OCI-LY1 (cell line): ENCODE measurements at regions not wholly inside any gene's neighbourhood (a gene's known extent, or its start where the extent isn't known, plus 50 kb on each side); places are given as distances from the start of the nearest gene placed in this dataset.

Experiments
- H2AFZ ChIP-seq: fragments of 200-600 bp; sonication (generic), shearing (Covaris generic); 2 replicates; pipeline ENCODE4 v1.6.0; 2014; ENCODE audit warnings: antibody characterized with exemption, mild to moderate bottlenecking, low read length
- H3F3A ChIP-seq: fragments of 200-600 bp; sonication (generic), shearing (Covaris generic); 2 replicates; pipeline ENCODE4 v1.6.0; 2014; ENCODE audit warnings: mild to moderate bottlenecking, antibody characterized with exemption, low read length, moderate library complexity; ENCODE audit not compliant: insufficient read depth
- H3K27ac ChIP-seq: fragments of 200-600 bp; sonication (generic); 2 replicates; pipeline ENCODE4 v1.5.1; 2014; ENCODE audit warnings: low read length, mixed run types, mild to moderate bottlenecking, low read depth; ENCODE audit not compliant: poor library complexity, severe bottlenecking
- H3K27me3 ChIP-seq: fragments of 200-600 bp; sonication (generic); 2 replicates; pipeline ENCODE4 v1.6.0; 2014; ENCODE audit warnings: antibody characterized with exemption, mild to moderate bottlenecking, low read length, moderate library complexity; ENCODE audit not compliant: insufficient read depth
- H3K36me3 ChIP-seq: fragments of 200-600 bp; sonication (generic); 2 replicates; pipeline ENCODE4 v1.6.1; 2014; ENCODE audit warnings: mild to moderate bottlenecking, antibody characterized with exemption, low read length, moderate library complexity, mixed read lengths; ENCODE audit not compliant: insufficient read depth
- H3K4me1 ChIP-seq: fragments of 200-600 bp; sonication (generic); 2 replicates; pipeline ENCODE4 v1.5.1; 2014; ENCODE audit warnings: mild to moderate bottlenecking, low read length, moderate library complexity; ENCODE audit not compliant: insufficient read depth, severe bottlenecking
- H3K4me2 ChIP-seq: fragments of 200-600 bp; sonication (generic), shearing (Covaris generic); 2 replicates; pipeline ENCODE4 v1.6.1; 2014; ENCODE audit warnings: low read length
- H3K4me3 ChIP-seq: fragments of 200-600 bp; sonication (generic); 2 replicates; pipeline ENCODE4 v1.5.1; 2014; ENCODE audit warnings: low read length, low read depth, mild to moderate bottlenecking, mixed read lengths; ENCODE audit not compliant: poor library complexity, severe bottlenecking
- H3K79me2 ChIP-seq: fragments of 200-600 bp; shearing (Covaris generic); 2 replicates; pipeline ENCODE4 v1.6.1; 2016; ENCODE audit warnings: mixed run types, low read length, mixed read lengths; ENCODE audit not compliant: insufficient read depth
- H3K9ac ChIP-seq: fragments of 200-600 bp; sonication (generic), shearing (Covaris generic); 2 replicates; pipeline ENCODE4 v1.6.1; 2014; ENCODE audit warnings: mild to moderate bottlenecking, low read length, mixed read lengths
- H3K9me2 ChIP-seq: fragments of 200-600 bp; sonication (generic), shearing (Covaris generic); 2 replicates; pipeline ENCODE4 v1.6.1; 2014; ENCODE audit warnings: low read depth, mild to moderate bottlenecking, low read length, mixed read lengths
- H3K9me3 ChIP-seq: fragments of 200-600 bp; shearing (Covaris generic); 2 replicates; pipeline ENCODE4 v1.6.1; 2014; ENCODE audit warnings: low read length, mixed read lengths
- H4K20me1 ChIP-seq: fragments of 200-600 bp; sonication (generic), shearing (Covaris generic); 2 replicates; pipeline ENCODE4 v1.6.0; 2016; ENCODE audit warnings: mild to moderate bottlenecking, low read length; ENCODE audit not compliant: insufficient read depth
- EZH2 ChIP-seq: fragments of 200-600 bp; sonication (generic), shearing (Covaris generic); IDR thresholded peaks from 2 replicates; pipeline ENCODE4 v1.8.0; 2017; ENCODE audit warnings: borderline replicate concordance, mixed run types, mild to moderate bottlenecking, antibody characterized with exemption, low read length, moderate library complexity, mixed read lengths
- TF ChIP-seq, protein P1 (sequence below): fragments of 200-600 bp; sonication (generic), shearing (Covaris generic); IDR thresholded peaks from 2 replicates; pipeline ENCODE4 v1.5.1; 2017; ENCODE audit warnings: mild to moderate bottlenecking, antibody characterized with exemption, low read length, moderate library complexity, mixed read lengths

DNA sequence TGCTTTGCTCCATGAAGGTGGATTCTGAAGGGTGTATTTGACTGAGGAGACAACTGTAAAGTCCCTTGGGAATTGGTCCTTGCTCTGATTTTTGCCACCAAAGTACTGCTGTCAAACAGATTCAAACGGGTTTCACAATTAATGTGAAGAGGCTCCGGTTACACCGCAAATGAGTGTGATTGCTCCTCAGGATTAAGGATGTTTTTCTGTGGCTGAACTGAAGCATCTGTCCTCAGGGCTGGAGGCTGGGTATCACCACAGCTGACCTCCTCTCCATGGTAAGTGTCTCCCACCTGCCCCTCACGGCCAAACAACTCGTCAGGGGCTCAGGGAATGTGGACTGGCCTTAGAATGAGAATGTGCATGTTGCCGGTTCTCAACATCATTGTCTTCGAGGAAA is 130.4 kb upstream of the NDUFV2 start:
- no peaks in the 10 kb centered on the region for H3K9me2 ChIP-seq
- TF ChIP-seq, protein P1, sequence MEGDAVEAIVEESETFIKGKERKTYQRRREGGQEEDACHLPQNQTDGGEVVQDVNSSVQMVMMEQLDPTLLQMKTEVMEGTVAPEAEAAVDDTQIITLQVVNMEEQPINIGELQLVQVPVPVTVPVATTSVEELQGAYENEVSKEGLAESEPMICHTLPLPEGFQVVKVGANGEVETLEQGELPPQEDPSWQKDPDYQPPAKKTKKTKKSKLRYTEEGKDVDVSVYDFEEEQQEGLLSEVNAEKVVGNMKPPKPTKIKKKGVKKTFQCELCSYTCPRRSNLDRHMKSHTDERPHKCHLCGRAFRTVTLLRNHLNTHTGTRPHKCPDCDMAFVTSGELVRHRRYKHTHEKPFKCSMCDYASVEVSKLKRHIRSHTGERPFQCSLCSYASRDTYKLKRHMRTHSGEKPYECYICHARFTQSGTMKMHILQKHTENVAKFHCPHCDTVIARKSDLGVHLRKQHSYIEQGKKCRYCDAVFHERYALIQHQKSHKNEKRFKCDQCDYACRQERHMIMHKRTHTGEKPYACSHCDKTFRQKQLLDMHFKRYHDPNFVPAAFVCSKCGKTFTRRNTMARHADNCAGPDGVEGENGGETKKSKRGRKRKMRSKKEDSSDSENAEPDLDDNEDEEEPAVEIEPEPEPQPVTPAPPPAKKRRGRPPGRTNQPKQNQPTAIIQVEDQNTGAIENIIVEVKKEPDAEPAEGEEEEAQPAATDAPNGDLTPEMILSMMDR, result no peak
- no peak overlapping the region for H3K27ac ChIP-seq
- H3K4me1 ChIP-seq, result peaks cover 6% of the 10 kb centered on the region
- H3F3A ChIP-seq, result no peaks in the 10 kb centered on the region
- no peak overlapping the region for H3K4me3 ChIP-seq
- H3K36me3 ChIP-seq, result no peaks in the 10 kb centered on the region; the same call in 1 of the 2 replicates
- H4K20me1 ChIP-seq, result no peaks in the 10 kb centered on the region
- no peak overlapping the region for H3K9ac ChIP-seq
- H2AFZ ChIP-seq, result no peak overlapping the region
- H3K9me3 ChIP-seq, result peaks cover 6% of the 10 kb centered on the region
- no peak overlapping the region for H3K4me2 ChIP-seq
- no peaks in the 10 kb centered on the region; the same call in 1 of the 2 replicates for H3K27me3 ChIP-seq
- no peaks in the 10 kb centered on the region for H3K79me2 ChIP-seq

DNA sequence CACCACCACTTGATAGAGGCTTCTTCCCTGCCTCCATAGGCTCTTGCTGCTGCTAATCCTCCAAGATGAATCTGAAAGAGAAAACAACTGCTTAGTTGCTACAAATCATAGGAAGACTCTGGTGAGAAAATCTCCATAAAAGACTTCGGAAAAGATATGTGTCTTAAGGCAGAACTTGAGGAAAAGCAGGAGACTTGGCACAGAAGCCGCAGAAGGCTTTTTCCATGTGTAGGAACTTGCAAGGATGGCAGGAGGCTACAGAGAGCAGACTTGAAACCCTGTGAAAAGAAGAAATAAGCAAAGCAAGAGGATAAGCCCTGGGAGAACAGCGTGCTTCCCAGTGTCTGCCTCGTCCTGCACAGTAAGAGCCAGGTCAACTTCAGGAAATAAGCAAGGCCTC is 128.2 kb upstream of the NDUFV2 start:
- H3K9me3 ChIP-seq, result peaks cover 6% of the 10 kb centered on the region
- TF ChIP-seq, protein P1, result no peak
- no peak for TF ChIP-seq EZH2
- H3K4me1 ChIP-seq, result peaks cover 13% of the 10 kb centered on the region
- H3K79me2 ChIP-seq, result no peaks in the 10 kb centered on the region
- no peaks in the 10 kb centered on the region for H4K20me1 ChIP-seq
- H2AFZ ChIP-seq, result no peak overlapping the region
- no peaks in the 10 kb centered on the region; the same call in 1 of the 2 replicates for H3K36me3 ChIP-seq
- H3K9ac ChIP-seq, result no peak overlapping the region
- no peak overlapping the region for H3K27ac ChIP-seq
- H3K27me3 ChIP-seq, result no peaks in the 10 kb centered on the region; the same call in 1 of the 2 replicates
- no peak overlapping the region for H3K4me2 ChIP-seq
- H3K4me3 ChIP-seq, result no peak overlapping the region
- H3F3A ChIP-seq, result no peaks in the 10 kb centered on the region
- no peaks in the 10 kb centered on the region for H3K9me2 ChIP-seq

DNA sequence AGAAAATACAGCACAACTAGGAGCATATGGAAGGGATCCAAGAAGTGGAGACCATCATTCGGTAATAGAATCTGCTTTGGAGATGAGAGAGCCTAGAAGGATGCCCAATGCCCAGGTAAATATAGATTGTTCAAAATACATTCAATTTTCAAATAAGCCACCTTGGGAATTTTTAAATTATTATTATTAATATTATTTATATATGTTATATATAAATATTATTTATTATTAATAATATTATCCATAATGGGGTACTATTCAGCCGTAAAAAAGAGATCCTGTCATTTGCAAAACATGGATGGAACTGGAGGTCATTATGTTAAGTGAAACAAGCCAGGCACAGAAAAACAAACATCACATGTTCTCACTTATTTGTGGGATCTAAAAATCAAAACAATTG is 127.8 kb upstream of the NDUFV2 start:
- Histone ChIP-seq H4K20me1 (no peaks in the 10 kb centered on the region), H2AFZ (no peak overlapping the region), H3K27me3 (no peaks in the 10 kb centered on the region; the same call in 1 of the 2 replicates), H3K27ac (no peak overlapping the region), H3K79me2 (no peaks in the 10 kb centered on the region), H3K9ac (no peak overlapping the region), H3K4me1 (peaks cover 13% of the 10 kb centered on the region), H3K4me2 (no peak overlapping the region), H3F3A (no peaks in the 10 kb centered on the region), H3K36me3 (no peaks in the 10 kb centered on the region; the same call in 1 of the 2 replicates), H3K9me2 (no peaks in the 10 kb centered on the region), H3K4me3 (no peak overlapping the region), H3K9me3 (peaks cover 6% of the 10 kb centered on the region)
- TF ChIP-seq, protein P1, result no peak
- TF ChIP-seq EZH2, result no peak
